ENCODE measurements at regions not wholly inside any gene's neighbourhood (a gene's known extent, or its start where the extent isn't known, plus 50 kb on each side); places are given as distances from the start of the nearest gene placed in this dataset.
"Not testable (repeated sequence)": the region's sequence is repeated elsewhere in the genome, so short reads cannot be mapped to it uniquely, and the experiment has no call there.

DNA sequence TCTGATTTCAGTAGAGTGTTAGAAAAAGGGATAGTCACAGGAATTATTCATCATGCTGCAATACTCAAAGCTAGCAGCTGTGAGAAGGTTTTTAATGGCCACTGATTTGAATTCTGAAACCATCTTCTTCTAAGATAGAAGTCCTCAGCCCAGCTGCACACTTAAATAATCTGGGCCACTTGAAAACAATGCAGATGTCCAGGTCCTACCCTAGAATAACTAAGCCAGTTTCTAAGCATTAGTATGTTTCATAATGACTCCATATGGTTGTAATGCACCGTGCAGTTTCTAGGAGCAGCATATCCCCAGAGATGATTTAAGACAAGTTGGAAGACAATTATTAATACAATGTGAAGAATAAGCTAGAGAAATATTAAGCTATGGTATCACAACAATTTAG, 159.9 kb upstream of the FBXL17 start:
- no peak for DNase-seq (ENCODE audit: low spot score in 2 of 2)
- FAIRE-seq, result no peak

DNA sequence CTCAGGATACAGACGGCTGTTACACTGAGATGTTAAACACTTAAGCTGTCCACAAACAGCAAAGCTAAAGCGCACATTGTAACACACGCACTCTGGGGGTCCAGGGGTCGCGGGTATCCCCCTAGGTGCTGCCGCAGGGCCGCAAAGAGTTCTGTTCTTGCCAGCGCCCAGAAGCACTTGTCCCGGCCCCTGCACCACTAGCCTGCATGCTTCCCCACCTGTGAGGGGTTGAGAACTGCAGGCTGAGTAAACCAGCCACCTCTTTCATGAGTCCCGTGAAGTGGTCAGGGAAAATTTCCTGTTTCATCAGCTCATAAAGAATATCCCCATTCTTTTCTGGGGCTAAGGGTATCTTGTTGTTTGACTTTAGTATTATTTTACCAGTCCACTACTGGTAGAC, 154.4 kb upstream of the FBXL17 start:
- FAIRE-seq (no peak), DNase-seq (ENCODE audit: low spot score in 2 of 2) (no peak)

DNA sequence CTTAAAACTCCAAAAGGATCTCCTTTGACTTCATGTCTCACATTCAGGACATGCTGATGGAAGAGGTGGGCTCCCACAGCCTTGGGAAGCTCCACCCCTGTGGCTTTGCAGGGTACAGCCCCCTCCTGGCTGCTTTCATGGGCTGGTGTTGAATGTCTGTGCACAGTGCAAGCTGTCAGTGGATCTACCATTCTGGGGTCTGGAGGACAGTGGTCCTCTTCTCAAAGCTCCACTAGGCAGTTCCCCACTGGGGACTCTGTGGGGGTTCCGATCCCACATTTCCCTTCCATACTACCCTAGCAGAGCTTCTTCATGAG, 150.2 kb upstream of the FBXL17 start:
- DNase-seq (ENCODE audit: low spot score in 2 of 2); FAIRE-seq: not testable (repeated sequence)

DNA sequence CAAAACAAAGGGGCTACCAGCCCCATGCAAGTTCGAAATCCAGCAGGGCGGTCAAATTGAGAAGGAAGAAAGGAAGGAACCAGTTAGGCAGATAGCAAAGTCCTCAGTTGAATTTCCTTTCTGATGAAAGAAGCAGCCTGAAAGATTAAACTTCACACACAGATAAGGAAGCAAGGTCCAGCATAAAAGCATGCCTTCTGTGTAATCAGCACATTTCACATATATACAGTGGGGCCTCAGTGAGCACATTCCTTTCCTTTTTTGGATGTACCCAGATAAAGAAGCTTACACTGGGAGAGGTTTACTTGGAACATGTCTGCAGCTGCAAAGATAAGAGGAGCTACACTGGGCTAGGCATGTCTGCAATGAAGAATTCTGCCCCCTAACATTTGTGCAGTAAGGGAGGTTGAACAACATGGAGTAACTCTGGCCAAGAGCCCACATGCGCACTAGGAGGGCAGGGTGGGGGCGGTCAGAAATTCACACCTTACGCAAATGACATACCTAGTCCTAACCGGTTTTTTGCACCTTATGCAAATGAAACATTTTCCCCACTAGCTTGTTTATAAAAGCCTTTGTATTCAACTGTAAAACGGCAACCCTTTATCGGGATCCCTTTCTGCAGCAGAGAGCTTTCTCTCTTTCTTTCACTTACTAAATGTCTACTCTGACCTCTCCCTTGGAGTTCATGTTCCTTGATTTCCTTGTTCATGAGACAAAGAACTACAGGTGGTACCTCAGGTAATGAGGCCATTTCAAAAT, 149.7 kb upstream of the FBXL17 start:
- no peak for FAIRE-seq
- DNase-seq (ENCODE audit: low spot score in 2 of 2), result no peak

DNA sequence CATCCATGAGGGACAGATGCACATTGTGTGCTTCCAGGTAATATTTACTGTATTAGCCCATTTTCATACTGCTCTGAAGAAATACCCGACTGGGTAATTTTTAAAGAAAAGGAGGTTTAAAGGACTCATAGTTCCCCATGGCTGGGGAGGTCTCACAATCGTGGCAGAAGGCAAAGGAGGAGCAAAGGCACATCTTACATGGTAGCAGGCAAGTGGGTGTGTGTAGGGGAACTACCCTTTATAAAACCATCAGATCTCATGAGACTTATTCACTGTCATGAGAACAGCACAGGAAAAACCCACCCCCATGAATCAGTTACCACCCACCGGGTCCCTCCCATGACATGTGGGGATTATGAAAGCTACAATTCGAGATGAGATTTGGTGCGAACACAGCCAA, 148.8 kb upstream of the FBXL17 start:
- no peak for DNase-seq (ENCODE audit: low spot score in 2 of 2)
- FAIRE-seq, result no peak

DNA sequence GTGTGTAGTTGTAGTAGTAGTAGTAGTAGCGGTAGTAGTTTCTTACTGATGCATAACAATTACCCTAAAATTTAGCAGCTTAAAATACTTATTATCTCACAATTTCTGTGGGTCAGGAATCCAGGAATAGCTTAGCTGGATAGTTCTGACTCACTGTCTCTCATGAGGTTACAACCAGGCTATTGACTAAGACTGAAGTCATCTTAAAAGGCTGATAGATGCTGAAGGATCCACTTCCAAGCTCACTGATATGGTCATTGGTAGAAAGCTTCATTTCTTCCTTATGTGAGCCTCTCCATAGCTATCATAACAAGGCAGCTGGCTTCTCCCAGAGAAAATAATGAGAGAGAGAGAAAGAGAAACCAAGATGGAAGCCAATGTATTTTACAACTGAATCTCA, 147.5 kb upstream of the FBXL17 start:
- FAIRE-seq, result no peak

DNA sequence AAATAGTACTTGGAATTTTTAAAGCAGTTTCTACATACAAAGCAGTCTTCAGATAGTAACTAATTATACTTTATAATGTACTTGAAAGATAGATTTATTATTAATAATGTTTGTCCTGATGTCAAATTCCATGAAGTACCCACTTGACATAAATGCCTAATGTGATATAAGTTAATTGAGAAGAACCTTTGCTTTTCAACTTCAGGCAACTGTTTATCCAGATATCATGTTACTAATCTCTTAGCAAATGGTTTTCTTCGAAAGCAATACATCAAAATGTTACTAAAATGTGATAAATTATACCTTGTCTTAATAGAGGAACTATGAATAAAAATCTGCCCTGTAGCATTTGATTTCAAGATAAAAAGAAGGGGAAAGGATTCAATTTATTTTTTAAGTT, 146.8 kb upstream of the FBXL17 start:
- FAIRE-seq (no peak), DNase-seq (ENCODE audit: low spot score in 2 of 2) (no peak)

More for the DNA sequence above, 147.5 kb upstream of the FBXL17 start:
- no peak for DNase-seq (ENCODE audit: low spot score in 2 of 2)

DNA sequence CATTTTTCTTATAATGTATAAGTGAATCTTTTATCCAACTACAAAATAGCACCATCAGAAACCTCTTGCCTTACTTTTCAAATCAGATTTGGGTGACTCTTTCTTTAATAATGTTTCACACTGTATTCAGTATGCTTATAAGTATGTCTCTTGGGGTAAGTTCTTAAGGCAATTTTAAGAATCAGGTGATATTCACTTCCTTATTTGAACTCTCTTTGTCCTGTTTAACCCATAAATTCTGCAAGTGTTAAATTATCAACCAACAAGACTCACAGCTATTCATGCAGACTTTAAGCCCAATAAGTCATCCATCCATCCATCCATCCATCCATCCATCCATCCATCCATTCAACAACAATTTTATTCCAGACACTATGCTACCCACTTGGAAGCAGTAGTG, 142.7 kb upstream of the FBXL17 start:
- DNase-seq (ENCODE audit: low spot score in 2 of 2), result no peak
- FAIRE-seq, result no peak

DNA sequence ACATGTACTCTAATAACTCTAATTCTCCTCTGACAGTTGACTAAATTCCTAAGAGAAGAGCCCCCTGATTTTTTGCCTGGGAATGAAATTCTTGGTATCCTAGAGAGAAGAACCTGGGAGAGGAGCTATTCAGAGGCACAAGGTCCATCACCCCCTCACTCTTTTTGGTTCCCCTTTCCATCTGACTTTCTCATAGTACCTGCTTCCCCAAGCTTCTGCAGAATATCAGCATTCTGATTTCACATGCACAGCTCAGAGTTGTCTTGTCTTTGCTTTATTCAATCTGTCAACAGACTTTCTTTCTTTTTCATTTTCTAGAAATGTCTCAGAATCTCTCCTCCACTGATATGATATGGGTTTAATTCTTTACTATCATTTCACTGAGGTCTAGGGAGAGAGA, 141.5 kb upstream of the FBXL17 start:
- no peak for FAIRE-seq

DNA sequence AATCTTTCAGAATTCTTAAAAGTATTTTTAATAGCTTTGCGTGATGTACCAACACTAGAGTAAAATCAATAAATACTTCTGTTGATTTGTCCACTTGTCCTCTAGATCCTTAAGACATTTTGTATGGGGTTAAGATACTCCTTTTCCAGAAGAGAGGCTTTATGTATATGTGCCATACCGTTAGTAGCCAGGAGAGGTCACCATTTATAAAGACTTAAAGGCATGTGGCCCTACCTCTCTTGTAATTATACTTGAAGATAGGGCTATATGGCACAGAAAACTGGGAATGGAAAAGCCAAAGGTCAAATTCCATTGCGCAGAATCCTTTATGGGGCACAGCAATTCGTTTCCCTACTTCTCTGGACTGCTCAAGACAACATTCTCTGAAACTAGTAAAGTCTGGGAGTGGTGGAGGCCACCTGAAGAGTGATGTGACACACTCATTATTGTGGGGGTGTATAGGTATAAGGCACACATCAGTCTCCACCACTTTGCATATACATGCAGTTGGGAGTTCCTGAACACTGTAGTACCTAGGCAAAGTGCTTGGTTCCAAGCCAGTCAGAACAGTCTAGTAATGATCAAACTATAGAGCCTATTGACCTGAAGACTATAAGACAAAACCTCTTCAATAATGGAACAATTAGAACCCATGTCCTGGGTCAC, 140.1 kb upstream of the FBXL17 start:
- no peak for FAIRE-seq
- no peak for DNase-seq (ENCODE audit: low spot score in 2 of 2)

More for the DNA sequence above, 141.5 kb upstream of the FBXL17 start:
- no peak for DNase-seq (ENCODE audit: low spot score in 2 of 2)

DNA sequence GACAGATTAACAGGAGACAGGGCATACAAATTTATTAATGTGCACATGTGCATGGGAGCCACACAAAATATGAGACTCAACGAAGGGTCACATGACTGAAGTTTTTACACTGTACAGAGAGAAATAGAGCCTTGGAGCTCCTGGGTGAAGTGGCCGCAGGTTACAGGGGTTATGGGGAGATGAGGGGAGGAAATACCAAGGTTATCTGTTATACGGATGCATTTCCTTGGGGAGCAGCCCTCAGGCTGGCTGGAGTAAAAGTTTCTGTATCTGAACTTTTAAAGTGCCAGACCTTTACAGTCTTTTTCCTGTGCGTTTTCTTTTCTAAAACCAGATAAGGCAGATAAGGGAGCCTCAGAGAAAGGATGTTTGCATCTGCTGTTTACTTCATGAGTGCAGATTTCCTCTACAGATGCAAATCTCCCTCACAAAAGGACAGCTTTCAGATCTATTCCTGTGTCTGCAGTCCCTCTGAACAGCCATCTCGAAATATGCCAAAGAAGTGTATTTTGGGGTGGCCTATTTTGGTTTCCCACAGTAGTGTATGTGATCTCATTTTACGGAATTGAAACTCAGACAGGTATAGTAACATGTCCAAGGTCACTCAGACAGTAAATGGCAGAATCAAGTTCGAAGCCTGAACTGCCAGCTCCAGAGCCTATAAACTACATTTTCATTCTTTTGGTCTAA, 139.3 kb upstream of the FBXL17 start:
- FAIRE-seq (no peak), DNase-seq (ENCODE audit: low spot score in 2 of 2) (no peak)

DNA sequence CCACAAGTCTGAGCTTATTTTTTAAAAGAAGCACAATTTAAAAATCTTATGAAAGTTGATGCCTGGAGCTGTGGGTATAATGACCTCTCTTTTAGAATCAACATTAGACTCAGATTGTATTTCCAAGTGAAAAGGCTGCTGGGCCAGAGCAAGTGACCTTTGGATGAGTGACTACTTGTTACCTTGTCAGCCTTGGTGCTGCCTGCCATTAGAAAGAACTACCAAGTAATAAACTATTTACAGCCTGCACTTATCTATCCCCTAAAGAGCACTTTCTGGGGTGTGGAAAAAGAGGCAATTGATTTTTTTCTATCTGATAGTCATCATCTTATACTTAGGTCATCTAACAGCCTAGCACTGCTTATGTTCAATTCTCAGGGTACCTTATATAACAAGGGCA, 134.9 kb upstream of the FBXL17 start:
- no peak for FAIRE-seq
- no peak for DNase-seq (ENCODE audit: low spot score in 2 of 2)

DNA sequence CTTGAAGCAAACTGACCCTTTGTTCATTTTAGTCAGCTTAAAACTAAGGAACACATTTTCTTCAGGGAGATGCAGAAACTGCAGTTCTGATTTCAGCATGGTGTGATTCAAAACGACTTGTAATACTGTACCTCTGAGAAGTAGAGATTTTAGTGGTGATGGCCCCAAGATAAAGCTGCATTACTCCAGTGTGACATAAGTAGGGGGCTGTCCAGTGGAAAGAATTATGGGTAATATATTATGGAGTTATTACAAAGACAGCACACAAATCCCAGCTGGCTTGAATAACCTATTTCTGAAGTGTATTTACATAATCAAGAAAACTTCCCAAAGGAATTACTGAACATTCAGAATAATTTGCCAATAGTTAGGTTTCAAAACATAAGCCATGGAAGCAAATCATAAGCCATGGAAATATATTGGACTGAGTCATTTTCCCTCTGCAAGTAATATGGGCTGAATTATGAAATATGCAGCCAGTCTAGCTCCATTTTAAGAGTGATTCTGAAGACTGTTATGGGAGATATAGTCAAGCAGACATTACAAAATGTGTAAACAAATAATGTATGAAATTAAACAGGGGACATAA, 133.7 kb upstream of the FBXL17 start:
- no peak for DNase-seq (ENCODE audit: low spot score in 2 of 2)

DNA sequence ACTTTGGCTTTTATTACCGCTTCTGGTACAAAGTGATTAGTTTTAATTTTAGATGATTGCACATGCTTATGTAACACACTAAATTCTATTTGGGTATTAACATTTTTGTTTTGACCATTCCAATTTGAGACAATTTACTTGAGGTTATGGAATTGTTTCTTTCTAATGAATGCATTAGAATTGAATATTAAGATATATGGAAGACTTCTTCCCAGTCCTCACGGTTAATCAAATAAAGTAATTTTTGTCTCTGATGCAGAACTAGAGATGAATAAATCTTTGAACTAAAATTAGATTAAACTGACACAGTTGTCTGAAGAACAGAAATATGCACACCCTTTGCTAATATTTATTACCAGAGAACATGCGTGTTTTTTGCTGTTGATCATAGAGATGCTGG, 127.1 kb upstream of the FBXL17 start:
- DNase-seq (ENCODE audit: low spot score in 2 of 2) (no peak), FAIRE-seq (no peak)

More for the DNA sequence above, 133.7 kb upstream of the FBXL17 start:
- FAIRE-seq, result no peak

DNA sequence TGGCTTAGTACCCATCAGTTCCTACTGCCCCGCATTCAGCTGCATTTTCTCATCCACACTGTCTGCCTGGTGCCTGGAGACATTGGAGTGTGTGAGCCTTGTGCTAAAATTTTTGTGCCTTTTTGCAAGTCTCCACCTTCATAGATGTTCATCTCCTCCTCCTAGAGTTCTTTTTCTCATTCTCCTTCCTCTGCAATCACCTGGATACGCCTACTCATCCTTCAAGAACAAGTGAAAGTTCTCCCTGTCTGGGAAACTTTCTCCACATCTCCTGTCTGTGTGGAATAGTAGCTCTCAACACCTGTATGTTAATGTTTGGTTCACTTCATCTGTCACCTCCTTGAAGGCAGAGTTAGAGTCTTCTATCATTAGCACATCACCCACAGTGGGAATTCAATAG, 125.7 kb upstream of the FBXL17 start:
- FAIRE-seq, result no peak
- DNase-seq (ENCODE audit: low spot score in 2 of 2), result no peak

DNA sequence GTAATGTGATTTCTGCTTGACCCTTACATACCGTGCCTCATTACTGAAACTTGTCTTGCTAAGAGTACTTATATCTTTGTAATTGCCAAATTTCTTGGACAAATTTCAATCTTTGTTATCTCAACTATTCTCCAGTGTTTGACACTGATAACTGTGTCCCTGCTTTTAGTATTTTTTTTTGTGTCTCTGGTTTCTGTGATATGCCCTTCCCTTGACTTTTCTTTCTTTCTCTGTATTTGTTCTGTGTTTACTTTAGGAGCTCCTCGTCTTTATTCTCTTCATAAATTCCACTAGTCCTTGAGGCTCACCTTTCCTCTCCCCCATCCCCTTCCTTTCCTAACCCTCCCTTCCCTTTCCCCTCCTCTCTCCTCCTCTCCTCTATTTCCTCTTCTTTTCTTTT, 123.7 kb upstream of the FBXL17 start:
- no peak for DNase-seq (ENCODE audit: low spot score in 2 of 2)
- FAIRE-seq, result no peak

DNA sequence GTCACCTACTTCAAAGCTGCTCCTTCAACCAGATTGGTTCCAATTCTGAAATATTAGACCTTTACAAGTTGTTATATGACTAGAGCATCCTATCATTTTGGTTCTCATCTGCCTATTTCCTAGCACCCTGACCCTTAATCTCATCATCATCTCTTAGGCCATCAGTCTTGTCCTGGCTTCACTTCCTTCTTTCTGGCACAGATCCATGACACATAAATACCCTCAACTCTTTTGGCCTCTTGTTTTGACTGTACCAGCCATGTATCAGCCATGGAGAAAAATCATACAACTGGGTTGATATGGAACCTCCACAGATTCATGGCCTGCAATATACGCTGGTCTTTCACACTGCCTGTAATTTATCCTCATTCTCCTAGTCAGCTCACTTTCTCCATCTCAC, 123.1 kb upstream of the FBXL17 start:
- DNase-seq (ENCODE audit: low spot score in 2 of 2) (no peak), FAIRE-seq (no peak)

DNA sequence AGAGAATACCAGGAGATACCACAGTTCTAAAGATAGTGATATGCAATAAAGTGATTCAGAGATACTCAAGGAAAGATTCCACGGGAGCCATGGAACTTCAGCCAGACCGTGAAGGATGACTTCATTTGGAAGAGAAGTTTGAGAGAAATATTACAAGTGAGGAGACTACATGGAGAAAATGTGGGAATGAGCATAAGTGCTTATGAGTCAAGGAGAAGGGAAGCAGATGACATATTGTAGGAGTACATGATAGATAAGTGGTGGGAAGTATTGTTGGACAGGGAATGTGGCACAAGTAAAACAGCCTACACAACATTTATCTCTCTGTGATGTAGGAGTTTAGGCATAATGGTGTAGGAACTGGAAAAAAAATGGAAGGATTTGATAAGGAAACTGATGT, 122.1 kb upstream of the FBXL17 start:
- FAIRE-seq (no peak), DNase-seq (ENCODE audit: low spot score in 2 of 2) (no peak)

DNA sequence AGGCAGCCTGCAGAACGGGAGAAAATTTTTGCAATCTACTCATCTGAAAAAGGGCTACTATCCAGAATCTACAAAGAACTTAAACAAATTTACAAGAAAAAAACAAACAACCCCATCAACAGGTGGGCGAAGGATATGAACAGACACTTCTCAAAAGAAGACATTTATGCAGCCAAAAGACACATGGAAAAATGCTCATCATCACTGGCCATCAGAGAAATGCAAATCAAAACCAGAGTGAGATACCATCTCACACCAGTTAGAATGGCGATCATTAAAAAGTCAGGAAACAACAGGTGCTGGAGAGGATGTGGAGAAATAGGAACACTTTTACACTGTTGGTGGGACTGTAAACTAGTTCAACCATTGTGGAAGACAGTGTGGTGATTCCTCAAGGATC, 113.7 kb upstream of the FBXL17 start:
- DNase-seq (ENCODE audit: low spot score in 2 of 2); FAIRE-seq: not testable (repeated sequence)

DNA sequence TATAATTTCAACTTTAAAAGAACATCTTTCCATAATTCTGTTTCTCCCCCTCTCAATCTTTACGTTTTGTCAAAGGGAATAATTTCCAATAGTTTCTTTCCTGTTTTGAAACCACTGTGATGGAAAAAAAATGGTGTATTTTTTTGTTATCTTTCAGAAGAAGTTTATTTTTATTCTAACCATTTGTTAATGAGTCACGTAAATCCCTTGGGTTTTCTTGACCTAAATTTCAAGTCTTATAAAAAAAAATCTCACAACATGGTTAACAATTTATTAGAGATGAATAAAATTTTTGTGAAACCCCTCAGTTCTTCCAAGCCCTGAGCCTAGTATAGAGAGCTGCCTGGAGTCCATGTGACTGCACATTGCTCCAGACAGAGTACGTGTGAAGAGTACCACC, 106.1 kb upstream of the FBXL17 start:
- FAIRE-seq (no peak), DNase-seq (ENCODE audit: low spot score in 2 of 2) (no peak)

DNA sequence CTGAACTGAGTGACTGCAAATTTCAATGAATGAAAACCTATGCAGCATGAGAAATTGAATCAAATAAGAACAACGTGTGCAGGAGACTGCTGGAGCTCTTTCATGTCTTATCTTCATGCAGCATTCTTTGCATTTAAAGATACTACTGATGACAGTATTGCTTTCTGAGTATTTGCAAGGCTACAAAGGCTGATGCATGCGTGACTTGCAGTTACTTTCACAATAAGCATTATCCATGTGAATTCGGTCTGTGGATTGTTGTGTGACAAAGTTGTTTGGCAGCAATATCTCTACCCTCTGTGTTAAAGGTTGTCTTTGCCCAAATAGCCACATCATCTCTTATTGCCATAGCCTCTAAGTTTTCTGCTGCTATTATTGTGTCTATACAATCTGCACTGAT, 102.1 kb upstream of the FBXL17 start:
- no peak for FAIRE-seq

More for the DNA sequence above, 102.1 kb upstream of the FBXL17 start:
- DNase-seq (ENCODE audit: low spot score in 2 of 2), result no peak
